Esophagus squamous epithelium (tissue), 5 donors: ENCODE measurements at regions not wholly inside any gene's neighbourhood (a gene's known extent, or its start where the extent isn't known, plus 50 kb on each side); places are given as distances from the start of the nearest gene placed in this dataset.

Experiments
- DNase-seq: peaks from one replicate; lab custom pipeline; 2025; lab: John Stamatoyannopoulos, UW
- H3K27ac ChIP-seq, 4 donors: fragments of 200-600 bp; sonication (generic); one replicate each; pipeline ENCODE4 v1.5.1; 2016 to 2019; ENCODE audit warnings: mild to moderate bottlenecking in 1 of 4
- H3K27me3 ChIP-seq, 4 donors: fragments of 200-600 bp; sonication (generic); 1 replicate in 3 of 4; 2 replicates in 1 of 4; pipeline versions ENCODE4 v1.5.1 to v1.6.0; 2017 to 2021; ENCODE audit warnings: antibody characterized with exemption in 1 of 4
- H3K36me3 ChIP-seq, 3 donors: fragments of 200-600 bp; sonication (generic); one replicate each; pipeline ENCODE4 v1.5.1; 2016 to 2019
- H3K4me1 ChIP-seq, 3 donors: fragments of 200-600 bp; sonication (generic); one replicate each; pipeline ENCODE4 v1.5.1; 2017 to 2019
- H3K4me3 ChIP-seq, 4 donors: fragments of 200-600 bp; sonication (generic); 1 replicate in 3 of 4; 2 replicates in 1 of 4; pipeline ENCODE4 v1.5.1; 2016 to 2019; ENCODE audit warnings: mild to moderate bottlenecking in 2 of 4, moderate library complexity in 1 of 4
- H3K9me3 ChIP-seq, 3 donors: fragments of 200-600 bp; sonication (generic); one replicate each; pipeline ENCODE4 v1.5.1; 2016 to 2019
- POLR2A ChIP-seq, 4 donors: fragments of 450-650 bp; IDR thresholded peaks; one replicate each; pipeline ENCODE4 v1.6.1; 2017; ENCODE audit warnings: antibody characterized with exemption in 4 of 4, mild to moderate bottlenecking in 4 of 4, moderate library complexity in 3 of 4
- WGBS, 2 donors: methylation state at CpG; one replicate each; pipeline ENCODE4 v1.1.5; 2018; 5-methylcytosine and 5-hydroxymethylcytosine counted together
- intact Hi-C: fragments of 100-400 bp; cut with DNase I; formaldehyde crosslinking; loops from one replicate; pipeline ENCODE4 v1.15.0; 2022
- TF ChIP-seq, protein P1 (sequence below), 6 experiments: fragments of 450-650 bp in 4 of 6; fragments of 200-600 bp in 2 of 6; sonication (generic) in 2 of 6; IDR thresholded peaks; one replicate each; pipeline ENCODE4 v1.5.1; 2016 to 2019; ENCODE audit warnings: antibody characterized with exemption in 6 of 6, mild to moderate bottlenecking in 4 of 6, moderate library complexity in 4 of 6
- donor health status: DM: yes; HTN: yes; CAD: no.

DNA sequence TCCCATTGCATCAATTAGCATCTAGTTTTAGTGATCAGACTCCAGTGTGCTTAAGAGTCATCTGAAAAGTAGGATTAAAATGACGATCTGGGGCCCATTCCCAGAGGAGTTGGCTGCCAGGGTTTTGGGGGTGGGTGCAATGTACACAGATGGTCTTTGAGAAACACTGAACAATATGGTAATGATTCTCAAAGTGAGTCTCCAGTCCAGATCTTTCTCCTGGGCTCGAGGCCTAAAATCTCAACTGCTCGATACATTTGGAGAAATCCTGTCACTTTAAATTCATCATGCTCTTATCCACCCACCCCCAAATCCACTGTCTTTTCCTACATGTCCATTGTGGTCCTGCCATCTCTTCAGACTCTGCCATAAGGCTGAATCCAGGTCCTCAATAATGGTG is 80.7 kb upstream of the MYLIP start:
- Histone ChIP-seq H3K36me3 (no peaks in the 10 kb centered on the region), H3K4me1 (peaks cover 0 to 36% (median 0%) of the 10 kb centered on the region in 3 donors), H3K27me3 (no peaks in the 10 kb centered on the region), H3K9me3 (no peaks in the 10 kb centered on the region), H3K4me3 (no peak overlapping the region), H3K27ac (no peak overlapping the region)
- intact Hi-C loops = no loop called here
- 85 to 89% methylated on average over 3 of the region's 3 CpGs for WGBS, 2 donors
- DNase-seq = no peak
- TF ChIP-seq, protein P1, sequence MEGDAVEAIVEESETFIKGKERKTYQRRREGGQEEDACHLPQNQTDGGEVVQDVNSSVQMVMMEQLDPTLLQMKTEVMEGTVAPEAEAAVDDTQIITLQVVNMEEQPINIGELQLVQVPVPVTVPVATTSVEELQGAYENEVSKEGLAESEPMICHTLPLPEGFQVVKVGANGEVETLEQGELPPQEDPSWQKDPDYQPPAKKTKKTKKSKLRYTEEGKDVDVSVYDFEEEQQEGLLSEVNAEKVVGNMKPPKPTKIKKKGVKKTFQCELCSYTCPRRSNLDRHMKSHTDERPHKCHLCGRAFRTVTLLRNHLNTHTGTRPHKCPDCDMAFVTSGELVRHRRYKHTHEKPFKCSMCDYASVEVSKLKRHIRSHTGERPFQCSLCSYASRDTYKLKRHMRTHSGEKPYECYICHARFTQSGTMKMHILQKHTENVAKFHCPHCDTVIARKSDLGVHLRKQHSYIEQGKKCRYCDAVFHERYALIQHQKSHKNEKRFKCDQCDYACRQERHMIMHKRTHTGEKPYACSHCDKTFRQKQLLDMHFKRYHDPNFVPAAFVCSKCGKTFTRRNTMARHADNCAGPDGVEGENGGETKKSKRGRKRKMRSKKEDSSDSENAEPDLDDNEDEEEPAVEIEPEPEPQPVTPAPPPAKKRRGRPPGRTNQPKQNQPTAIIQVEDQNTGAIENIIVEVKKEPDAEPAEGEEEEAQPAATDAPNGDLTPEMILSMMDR (IDR thresholded peaks at IDR 0.05) = no peak
- TF ChIP-seq POLR2A (IDR thresholded peaks at IDR 0.05) = no peak

DNA sequence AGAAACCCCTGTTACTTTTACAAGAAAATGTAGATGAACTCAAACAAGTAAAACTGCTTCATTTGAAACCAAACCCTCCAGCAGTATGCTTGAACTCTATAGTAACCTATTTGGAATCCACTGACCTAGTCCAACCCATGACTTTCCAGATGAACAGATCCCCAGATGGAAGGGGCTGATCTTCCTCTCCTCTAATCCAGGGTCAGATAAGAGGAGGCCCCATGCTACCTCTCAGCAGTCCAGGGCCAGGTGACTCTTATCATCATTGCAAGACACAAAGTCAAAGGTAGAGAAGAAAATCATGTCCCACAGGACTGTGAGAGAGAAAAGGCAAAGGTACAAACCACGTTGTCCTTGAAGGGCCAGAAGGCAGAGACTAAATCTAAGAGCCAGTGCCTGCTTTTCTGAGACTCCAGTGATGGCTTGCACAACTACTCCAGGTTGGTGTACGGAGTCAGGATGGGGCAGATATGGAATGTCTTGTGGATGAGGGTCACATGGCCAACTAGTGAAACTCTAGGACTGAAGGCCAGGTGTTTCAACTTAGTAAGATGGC is 81.4 kb upstream of the MYLIP start:
- TF ChIP-seq POLR2A (IDR thresholded peaks at IDR 0.05) = no peak
- TF ChIP-seq, protein P1 (IDR thresholded peaks at IDR 0.05) = no peak
- no peak overlapping the region for H3K4me3 ChIP-seq
- WGBS, 2 donors = 88% methylated on average over 1 of the region's 2 CpGs; no CpG with 5 or more reads in 1 of the 2 donors
- peaks cover 0 to 36% (median 0%) of the 10 kb centered on the region in 3 donors for H3K4me1 ChIP-seq
- no peak overlapping the region for H3K27ac ChIP-seq
- H3K36me3 ChIP-seq = no peaks in the 10 kb centered on the region
- intact Hi-C loops = no loop called here
- no peaks in the 10 kb centered on the region for H3K27me3 ChIP-seq
- no peaks in the 10 kb centered on the region for H3K9me3 ChIP-seq
- no peak for DNase-seq

DNA sequence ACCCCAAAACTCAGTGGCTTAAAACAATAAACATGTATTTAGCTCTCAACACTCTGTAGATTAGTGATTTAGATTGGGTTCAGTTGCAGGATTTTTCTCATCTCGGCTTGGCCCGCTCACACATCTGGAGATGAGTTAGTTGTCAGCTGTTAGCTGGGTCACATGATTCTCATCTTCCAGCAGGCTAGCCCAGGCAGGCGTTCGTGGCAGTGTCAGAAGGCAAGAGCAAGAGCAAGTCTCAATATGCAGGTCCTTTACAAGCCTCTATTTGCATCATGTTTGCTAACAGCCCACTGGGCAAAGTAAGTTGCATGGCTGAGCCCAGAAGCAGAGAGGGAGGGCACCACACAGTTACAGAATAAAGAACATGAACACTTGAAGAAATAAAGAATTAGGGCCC is 83.6 kb upstream of the MYLIP start:
- Histone ChIP-seq H3K4me1 (peaks cover 0 to 36% (median 0%) of the 10 kb centered on the region in 3 donors), H3K4me3 (no peak overlapping the region), H3K27ac (no peak overlapping the region), H3K36me3 (no peaks in the 10 kb centered on the region), H3K27me3 (no peaks in the 10 kb centered on the region), H3K9me3 (no peaks in the 10 kb centered on the region)
- DNase-seq = no peak
- TF ChIP-seq, protein P1 (IDR thresholded peaks at IDR 0.05) = no peak
- no peak for TF ChIP-seq POLR2A (IDR thresholded peaks at IDR 0.05)
- intact Hi-C loops = no loop called here
- WGBS, 2 donors = 29 to 41% methylated on average over 4 of the region's 4 CpGs

DNA sequence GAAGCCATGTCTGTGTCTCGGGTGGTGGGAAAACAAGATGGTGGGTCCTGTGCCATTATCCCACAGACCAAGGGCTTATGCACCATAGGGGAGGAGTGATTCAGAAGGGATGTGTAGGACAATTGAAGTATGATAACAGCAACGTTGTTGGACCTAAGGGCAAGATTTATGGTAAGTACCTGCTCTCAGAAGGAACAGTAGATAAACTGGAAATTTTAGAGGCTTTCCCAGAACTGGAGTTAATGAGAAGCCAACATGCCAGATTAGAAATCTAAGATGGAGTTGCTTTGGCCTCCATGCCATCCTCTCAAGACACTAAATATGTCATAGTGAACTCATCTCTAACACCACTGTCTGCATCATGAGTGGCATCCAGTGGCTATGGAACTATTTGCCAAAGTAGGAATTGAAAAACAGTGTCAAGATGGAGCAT is 84.7 kb upstream of the MYLIP start:
- no peak overlapping the region for H3K4me3 ChIP-seq
- no peak for TF ChIP-seq POLR2A (IDR thresholded peaks at IDR 0.05)
- TF ChIP-seq, protein P1 (IDR thresholded peaks at IDR 0.05) = no peak

DNA sequence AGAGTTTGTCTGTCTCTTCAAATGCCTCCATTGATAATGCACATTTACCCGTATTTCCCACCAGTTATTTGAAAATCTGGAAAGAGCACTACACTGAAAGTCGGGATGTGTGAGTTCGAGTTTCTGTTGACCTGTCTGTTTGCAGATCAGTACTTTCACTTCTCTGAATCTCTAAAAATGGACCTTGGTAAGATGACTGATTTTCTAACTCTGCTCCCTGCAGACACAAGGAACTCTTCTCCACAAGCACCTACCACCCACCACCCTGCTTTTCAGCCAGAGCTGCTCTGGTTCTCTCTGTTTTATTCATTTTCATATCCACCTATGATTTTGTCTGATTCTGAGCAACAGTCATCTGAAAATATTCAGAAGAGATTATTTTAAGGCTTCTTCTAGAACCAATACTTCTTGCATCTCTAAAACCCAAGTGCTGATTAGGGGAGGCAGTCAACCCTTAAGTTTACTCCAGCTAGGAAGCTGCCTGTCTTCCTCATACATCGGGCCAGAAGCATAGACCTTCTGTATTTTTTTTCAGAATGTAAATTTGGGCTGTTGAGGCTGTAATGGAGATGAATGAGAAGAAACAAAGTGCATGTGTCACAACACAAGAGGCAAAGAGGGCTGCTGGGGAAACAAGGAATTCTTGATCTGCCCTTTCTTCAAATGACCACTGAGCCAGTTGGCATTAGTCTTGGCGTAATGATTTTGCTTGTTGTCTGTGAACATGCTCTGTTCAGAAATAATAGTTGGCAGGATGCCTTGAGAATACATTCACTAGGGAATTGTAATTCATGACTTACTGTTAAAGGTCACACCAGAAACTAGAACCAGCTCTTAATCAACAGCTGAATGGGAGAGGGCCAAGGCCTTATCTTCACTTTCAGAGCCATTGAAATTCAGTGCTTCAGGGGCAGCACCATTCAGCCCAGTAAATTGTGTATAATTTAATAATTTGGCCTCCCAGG is 85.4 kb upstream of the MYLIP start:
- Histone ChIP-seq H3K4me3 (no peak overlapping the region), H3K4me1 (peaks cover 0 to 22% (median 0%) of the 10 kb centered on the region in 3 donors), H3K27ac (no peak overlapping the region), H3K9me3 (no peaks in the 10 kb centered on the region), H3K27me3 (no peaks in the 10 kb centered on the region), H3K36me3 (no peaks in the 10 kb centered on the region)
- 78 to 85% methylated on average over 5 of the region's 5 CpGs for WGBS, 2 donors
- DNase-seq = no peak
- intact Hi-C loops = no loop called here
- TF ChIP-seq, protein P1 (IDR thresholded peaks at IDR 0.05) = no peak
- no peak for TF ChIP-seq POLR2A (IDR thresholded peaks at IDR 0.05)

More for the DNA sequence above, 84.7 kb upstream of the MYLIP start:
- DNase-seq = no peak
- intact Hi-C loops = no loop called here
- Histone ChIP-seq H3K36me3 (no peaks in the 10 kb centered on the region), H3K27me3 (no peaks in the 10 kb centered on the region), H3K27ac (no peak overlapping the region), H3K9me3 (no peaks in the 10 kb centered on the region), H3K4me1 (peaks cover 0 to 27% (median 0%) of the 10 kb centered on the region in 3 donors)
- 66 to 69% methylated on average over 2 of the region's 2 CpGs for WGBS, 2 donors
